Osteocyte (in vitro differentiated cells): ENCODE measurements at regions not wholly inside any gene's neighbourhood (a gene's known extent, or its start where the extent isn't known, plus 50 kb on each side); places are given as distances from the start of the nearest gene placed in this dataset.

ENCODE experiments used
- DNase-seq: peaks from one replicate; pipeline ENCODE4 v3.0.0; 2021; ENCODE audit warnings: mixed read lengths; ENCODE audit not compliant: unreplicated experiment; ENCODE audit errors: extremely low spot score
- H3K27ac Mint-ChIP-seq: one replicate; pipeline ENCODE4 v1.8.0; 2021; ENCODE audit warnings: mild to moderate bottlenecking, mixed read lengths; ENCODE audit not compliant: unreplicated experiment
- H3K27me3 Mint-ChIP-seq: one replicate; pipeline ENCODE4 v1.8.0; 2021; ENCODE audit warnings: mixed read lengths; ENCODE audit not compliant: unreplicated experiment
- H3K36me3 Mint-ChIP-seq: one replicate; pipeline ENCODE4 v1.8.0; 2021; ENCODE audit warnings: mixed read lengths; ENCODE audit not compliant: unreplicated experiment
- H3K4me1 Mint-ChIP-seq: one replicate; pipeline ENCODE4 v1.8.0; 2021; ENCODE audit warnings: mixed read lengths; ENCODE audit not compliant: unreplicated experiment
- H3K4me3 Mint-ChIP-seq: one replicate; pipeline ENCODE4 v1.8.0; 2021; ENCODE audit warnings: mild to moderate bottlenecking, moderate library complexity, mixed read lengths; ENCODE audit not compliant: unreplicated experiment
- H3K9me3 Mint-ChIP-seq: one replicate; pipeline ENCODE4 v1.8.0; 2021; ENCODE audit warnings: mixed read lengths; ENCODE audit not compliant: unreplicated experiment
- TF ChIP-seq, protein P1 (sequence below): fragments of 200-600 bp; sonication (generic); IDR thresholded peaks from 2 replicates; pipeline ENCODE4 v1.5.0; 2021; ENCODE audit warnings: antibody characterized with exemption, mild to moderate bottlenecking, moderate library complexity

DNA sequence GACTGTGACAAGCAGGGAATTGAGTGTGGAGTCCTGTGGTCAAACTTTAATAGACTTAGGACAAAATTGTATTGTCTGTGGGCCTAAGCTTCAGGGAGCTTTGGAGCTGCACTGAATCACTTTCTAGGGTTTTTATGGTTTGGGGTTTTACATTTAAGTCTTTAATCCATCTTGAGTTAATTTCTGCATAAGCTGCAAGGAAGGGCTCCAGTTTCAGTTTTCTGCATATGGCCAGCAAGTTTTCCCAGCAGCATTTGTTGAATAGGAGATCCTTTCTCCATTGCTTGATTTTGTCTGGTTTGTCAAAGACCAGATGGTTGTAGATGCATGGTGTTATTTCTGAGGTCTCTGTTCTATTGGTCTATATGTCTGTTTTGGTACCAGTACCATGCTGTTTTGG, 113.4 kb upstream of the NXT1 start:
- Mint-ChIP-seq H3K4me3 (no peak overlapping the region), H3K9me3 (peaks cover 19% of the 10 kb centered on the region), H3K36me3 (peaks cover 5% of the 10 kb centered on the region), H3K27me3 (peaks cover 33% of the 10 kb centered on the region), H3K27ac (no peak overlapping the region), H3K4me1 (peaks cover 2% of the 10 kb centered on the region)
- TF ChIP-seq, protein P1, sequence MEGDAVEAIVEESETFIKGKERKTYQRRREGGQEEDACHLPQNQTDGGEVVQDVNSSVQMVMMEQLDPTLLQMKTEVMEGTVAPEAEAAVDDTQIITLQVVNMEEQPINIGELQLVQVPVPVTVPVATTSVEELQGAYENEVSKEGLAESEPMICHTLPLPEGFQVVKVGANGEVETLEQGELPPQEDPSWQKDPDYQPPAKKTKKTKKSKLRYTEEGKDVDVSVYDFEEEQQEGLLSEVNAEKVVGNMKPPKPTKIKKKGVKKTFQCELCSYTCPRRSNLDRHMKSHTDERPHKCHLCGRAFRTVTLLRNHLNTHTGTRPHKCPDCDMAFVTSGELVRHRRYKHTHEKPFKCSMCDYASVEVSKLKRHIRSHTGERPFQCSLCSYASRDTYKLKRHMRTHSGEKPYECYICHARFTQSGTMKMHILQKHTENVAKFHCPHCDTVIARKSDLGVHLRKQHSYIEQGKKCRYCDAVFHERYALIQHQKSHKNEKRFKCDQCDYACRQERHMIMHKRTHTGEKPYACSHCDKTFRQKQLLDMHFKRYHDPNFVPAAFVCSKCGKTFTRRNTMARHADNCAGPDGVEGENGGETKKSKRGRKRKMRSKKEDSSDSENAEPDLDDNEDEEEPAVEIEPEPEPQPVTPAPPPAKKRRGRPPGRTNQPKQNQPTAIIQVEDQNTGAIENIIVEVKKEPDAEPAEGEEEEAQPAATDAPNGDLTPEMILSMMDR: no peak
- DNase-seq: no peak

- DNase-seq: peak; percentile 84
- TF ChIP-seq, protein P1: peak; percentile 72
- H3K4me1 Mint-ChIP-seq: peaks cover 5% of the 10 kb centered on the region
- H3K27me3 Mint-ChIP-seq: peaks cover 33% of the 10 kb centered on the region
- no peak overlapping the region for H3K27ac Mint-ChIP-seq
- peaks cover 5% of the 10 kb centered on the region for H3K36me3 Mint-ChIP-seq
- H3K9me3 Mint-ChIP-seq: peaks cover 19% of the 10 kb centered on the region
- H3K4me3 Mint-ChIP-seq: no peak overlapping the region
Observed at GRCh38 chr20:23235173-23236027, 115.2 kb upstream of the NXT1 start.

DNA sequence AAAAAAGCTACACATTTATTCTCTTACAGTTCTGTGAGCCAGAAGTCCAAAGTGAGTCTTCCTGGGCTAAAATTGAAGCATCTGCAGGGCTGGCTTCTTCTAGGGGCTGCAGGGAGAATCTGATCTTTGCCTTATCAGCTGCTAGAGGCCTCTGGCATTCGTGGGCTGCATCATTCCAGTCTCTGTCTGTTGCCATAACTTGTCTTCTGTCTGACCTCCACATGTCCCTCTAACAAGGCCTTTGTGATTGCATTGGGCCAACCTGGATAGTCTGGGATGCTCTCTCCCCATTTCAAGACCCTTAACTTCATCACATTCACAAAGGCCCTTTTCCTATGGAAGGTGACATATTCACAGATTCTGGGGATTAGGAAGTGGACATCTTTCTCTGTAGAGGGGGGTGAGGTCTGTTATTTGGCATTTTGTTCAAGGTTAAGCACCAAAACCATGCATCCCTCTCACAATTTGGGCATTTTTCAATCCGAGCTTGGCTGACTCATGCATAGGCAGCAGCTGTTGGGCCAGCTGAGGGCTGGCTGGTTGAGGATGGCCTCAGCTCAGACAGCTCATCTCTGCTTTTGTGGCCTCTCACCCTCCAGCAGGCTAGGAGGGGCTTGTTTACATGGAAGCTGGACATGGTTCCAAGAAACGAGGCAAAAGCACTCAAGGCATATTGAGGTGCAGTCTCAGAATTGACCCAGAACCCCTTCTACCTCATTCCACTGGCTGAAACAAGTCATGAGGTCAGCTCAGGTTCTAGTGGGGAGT, 116.1 kb upstream of the NXT1 start:
- Mint-ChIP-seq H3K4me1 (peaks cover 5% of the 10 kb centered on the region), H3K9me3 (peaks cover 15% of the 10 kb centered on the region), H3K36me3 (peaks cover 5% of the 10 kb centered on the region), H3K27ac (no peak overlapping the region), H3K4me3 (no peak overlapping the region), H3K27me3 (peaks cover 28% of the 10 kb centered on the region)
- DNase-seq: peak; percentile 48
- TF ChIP-seq, protein P1: no peak

DNA sequence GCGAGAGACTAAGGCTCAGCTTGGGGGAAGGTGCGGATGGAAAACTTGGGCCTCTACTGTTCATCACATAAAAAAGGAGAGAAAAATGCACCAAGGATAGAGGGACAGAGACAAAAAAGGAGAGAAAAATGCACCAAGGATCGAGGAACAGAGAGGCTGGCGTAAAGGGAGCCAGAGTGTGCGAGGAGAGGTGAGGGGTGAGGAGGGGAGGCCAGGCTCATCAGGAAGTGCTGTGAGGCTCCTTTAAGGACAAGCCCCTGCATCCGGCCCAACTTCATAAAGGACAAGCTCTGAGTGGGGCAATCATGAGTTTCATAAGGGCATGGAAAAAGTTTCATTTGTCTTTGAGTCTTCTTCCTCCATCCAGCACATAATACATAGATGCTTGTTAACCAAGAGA, 117.2 kb upstream of the NXT1 start:
- H3K9me3 Mint-ChIP-seq: peaks cover 5% of the 10 kb centered on the region
- H3K27me3 Mint-ChIP-seq: peaks cover 19% of the 10 kb centered on the region
- DNase-seq: no peak
- H3K4me3 Mint-ChIP-seq: no peak overlapping the region
- H3K36me3 Mint-ChIP-seq: peaks cover 5% of the 10 kb centered on the region
- TF ChIP-seq, protein P1: no peak
- peaks cover 11% of the 10 kb centered on the region for H3K4me1 Mint-ChIP-seq
- no peak overlapping the region for H3K27ac Mint-ChIP-seq
